HG03039 (cell line): ENCODE measurements at regions not wholly inside any gene's neighbourhood (a gene's known extent, or its start where the extent isn't known, plus 50 kb on each side); places are given as distances from the start of the nearest gene placed in this dataset.
A peak's percentile ranks its signal among the peaks of the same experiment; 100 is the strongest.

Experiments
- ATAC-seq: cut with Tn5 transposase; IDR thresholded peaks from one replicate; pipeline ENCODE4 v1.9.1; 2021; ENCODE audit warnings: mild to moderate bottlenecking, moderate library complexity; ENCODE audit not compliant: unreplicated experiment

GRCh38 chr3:177553579-177553978 is 356.3 kb upstream of the TBL1XR1 start:
- no peak for ATAC-seq

DNA sequence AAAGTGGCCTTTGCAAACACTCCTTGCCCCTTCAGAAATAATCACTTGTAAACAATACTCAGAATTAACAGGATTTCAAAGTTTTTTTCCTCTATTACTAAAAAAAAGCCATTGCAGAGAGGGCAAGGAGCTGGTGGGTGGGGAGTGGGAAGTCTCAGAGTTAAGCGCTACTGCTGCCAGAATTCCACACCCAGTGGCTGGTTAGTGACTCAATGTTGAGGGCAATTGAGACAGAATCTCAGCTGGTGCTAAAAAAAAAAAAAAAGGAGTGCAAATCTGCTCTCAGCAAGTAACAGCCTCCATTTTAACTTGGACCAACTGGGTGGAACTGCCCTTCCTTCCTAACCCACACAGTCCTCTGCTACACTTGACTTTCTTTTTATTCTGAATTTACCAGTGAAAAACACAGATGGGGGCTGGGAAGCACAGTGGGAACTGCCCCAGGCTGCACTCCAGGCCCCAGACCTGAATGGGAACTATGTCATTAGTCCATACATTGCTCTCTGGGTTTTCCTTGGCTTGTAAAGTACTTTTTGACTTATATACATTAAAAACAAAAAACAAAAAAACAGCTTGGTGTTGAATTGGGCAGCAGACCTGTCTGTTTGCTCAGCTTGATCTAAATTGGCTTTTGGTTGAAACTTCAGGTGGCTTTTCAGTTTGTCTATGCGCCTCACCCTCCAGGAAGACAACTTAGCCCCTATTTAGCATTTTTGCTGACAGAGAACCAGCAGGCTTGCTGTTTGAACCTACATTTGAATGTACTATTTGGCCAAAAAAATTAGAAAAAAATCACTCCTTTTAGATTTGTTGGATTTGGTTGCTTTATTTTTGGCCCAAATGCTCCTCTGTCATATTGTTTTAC is 357.8 kb upstream of the TBL1XR1 start:
- ATAC-seq, result no peak

DNA sequence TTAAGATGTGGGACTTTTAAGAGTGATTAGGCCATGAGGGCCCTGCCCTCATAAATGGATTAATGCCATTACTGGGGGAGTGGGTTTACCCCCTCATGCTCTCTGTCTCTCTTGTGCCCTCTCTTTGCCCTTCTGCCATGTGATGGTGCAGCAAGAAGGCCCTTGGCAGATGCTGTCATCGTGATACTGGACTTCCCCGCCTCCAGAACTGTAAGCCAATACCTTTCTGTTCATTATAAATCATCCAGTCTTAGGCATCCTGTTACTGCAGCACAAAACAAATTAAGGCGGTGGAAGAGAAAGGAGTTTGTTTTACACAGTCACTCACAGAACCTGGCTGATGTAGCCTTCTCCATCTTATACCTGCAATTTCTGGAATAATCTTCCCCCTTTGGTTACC is 360.3 kb upstream of the TBL1XR1 start:
- ATAC-seq, result no peak

GRCh38 chr3:177561365-177561764 is 364.1 kb upstream of the TBL1XR1 start:
- ATAC-seq, result no peak

- no peak for ATAC-seq
These were observed 364.6 kb upstream of the TBL1XR1 start for GRCh38 chr3:177561769-177562392.

- ATAC-seq, result no peak
These were observed 366.0 kb upstream of the TBL1XR1 start for GRCh38 chr3:177563243-177563780.

GRCh38 chr3:177563792-177564191 is 366.5 kb upstream of the TBL1XR1 start:
- no peak for ATAC-seq

- ATAC-seq, result no peak
These were observed 368.7 kb upstream of the TBL1XR1 start for GRCh38 chr3:177565981-177566380.

DNA sequence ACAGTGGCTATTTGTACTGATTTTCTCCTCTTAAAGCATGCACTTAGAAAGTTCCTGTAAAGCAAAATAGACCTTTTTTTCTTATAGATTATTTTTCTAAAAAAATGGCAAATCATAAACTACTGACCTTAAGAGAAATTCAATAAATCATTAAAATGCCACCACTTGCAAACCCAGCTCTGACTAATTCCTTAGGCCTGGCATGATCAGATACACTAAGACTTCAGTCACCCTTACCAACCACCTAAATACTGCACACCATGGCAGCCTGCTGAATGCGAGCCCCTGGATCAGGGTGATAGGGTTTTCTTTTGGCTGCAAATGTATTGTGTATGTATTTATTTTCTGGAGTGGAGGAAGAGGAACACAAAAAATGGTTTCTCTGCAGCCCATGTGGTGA is 370.6 kb upstream of the TBL1XR1 start:
- no peak for ATAC-seq

DNA sequence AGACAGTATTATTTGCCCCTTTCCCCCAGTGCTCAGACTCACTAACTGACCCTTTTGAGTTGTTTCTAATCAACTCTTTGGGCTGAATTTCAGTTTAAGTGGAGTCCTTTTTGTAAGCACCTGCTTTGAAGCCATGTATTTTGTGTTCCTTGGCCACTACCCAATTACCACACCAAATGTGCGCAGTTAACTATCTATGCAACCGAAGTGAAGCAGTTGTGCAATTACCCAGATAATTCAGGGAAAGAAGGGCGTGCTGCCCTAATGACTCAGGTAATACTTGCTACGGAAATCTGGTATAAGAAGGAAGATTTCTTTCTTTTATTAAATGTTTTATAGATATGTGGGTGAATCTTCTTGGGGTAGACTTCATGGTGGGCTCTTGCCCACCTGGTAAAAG is 371.9 kb upstream of the TBL1XR1 start:
- ATAC-seq, result no peak

- no peak for ATAC-seq
These were observed 372.8 kb upstream of the TBL1XR1 start for GRCh38 chr3:177569875-177570657.

GRCh38 chr3:177571271-177571943 is 374.1 kb upstream of the TBL1XR1 start:
- ATAC-seq, result no peak

- no peak for ATAC-seq
These were observed 374.6 kb upstream of the TBL1XR1 start for GRCh38 chr3:177571944-177572315.

DNA sequence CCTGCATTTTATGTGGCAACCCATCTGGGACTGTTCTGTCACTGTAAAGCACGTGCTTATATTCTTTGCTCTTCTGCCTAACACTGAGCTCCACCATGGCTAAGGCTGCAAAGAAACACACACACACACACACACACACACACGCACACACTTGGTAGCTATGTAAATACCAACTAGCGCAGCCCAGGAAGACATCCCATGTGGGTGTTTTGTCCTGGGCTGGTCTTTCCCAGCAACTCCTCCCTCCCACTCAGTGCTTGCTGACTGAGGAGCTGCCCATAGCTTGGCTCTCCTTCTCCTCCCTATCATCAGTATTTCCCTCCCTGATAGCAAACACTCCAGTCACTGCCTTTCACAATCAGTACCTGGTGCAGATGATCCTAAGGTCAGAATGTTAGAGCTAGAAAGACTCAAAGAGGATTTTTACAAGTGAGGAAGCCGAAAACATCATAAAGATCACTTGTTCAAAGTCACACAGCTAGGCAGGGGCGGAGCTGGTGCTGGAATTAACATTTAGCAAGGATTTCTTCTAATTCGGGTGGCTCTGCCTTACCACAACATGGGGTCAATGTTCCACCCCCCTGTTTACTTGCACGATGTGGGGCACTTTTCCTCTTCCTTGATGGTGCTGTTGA is 377.1 kb upstream of the TBL1XR1 start:
- no peak for ATAC-seq

GRCh38 chr3:177576746-177577145 is 379.5 kb upstream of the TBL1XR1 start:
- ATAC-seq, result no peak

DNA sequence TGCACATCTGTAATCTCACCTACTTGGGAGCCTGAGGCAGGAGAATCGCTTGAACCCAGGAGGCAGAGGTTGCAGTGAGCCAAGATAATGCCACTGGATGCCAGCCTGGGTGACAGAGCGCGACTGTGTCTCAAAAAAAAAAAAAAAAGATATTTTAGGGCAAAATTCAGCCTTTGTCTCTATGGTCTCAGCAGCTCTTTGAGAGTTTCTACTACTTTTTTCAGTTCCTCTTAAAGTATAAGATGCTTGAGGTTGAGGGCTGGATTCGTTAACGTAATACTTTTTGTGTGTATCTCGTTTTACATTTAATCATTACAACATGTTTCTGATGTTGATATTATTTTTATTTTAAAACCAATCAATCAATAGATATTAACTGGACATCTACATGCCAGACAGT is 381.2 kb upstream of the TBL1XR1 start:
- peak; percentile 58 for ATAC-seq

DNA sequence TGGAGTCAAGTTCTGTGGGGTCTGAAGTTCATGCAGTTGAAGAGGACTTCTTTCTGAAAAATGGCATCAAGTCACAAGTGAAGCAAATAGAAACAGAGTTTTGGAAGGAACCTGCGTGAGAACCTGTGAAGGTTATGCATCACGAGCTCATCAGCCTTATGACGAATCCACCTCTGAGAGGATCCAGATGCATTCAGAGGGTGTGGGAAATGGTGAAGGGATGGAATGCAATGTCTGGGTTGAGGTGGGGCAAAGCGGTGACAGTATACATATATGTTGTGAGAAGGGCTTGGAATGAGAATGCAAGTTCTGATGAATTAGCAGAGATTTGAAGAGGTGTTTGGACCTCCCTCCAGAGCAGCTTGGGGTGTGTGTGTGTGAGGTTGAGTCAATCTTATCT is 382.1 kb upstream of the TBL1XR1 start:
- ATAC-seq, result no peak

DNA sequence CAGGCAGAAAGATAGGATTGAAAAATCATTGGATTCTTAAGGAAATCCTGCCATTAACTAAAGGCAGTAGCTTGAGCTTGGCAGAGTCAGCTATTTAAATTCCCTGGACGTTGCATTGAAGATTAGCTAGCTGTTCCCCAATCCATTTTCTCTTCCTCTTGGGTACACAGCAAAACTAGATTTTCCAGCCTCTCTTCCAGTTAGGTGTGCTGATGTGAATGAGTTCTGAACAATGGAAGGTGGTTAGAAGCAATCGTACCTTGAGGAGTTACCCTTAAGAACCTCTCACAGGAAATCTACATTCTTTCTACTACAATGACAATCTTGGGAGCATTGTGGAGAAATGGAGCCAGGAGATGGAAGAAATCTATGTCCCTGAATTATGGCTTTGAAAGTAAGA is 383.2 kb upstream of the TBL1XR1 start:
- ATAC-seq, result no peak

DNA sequence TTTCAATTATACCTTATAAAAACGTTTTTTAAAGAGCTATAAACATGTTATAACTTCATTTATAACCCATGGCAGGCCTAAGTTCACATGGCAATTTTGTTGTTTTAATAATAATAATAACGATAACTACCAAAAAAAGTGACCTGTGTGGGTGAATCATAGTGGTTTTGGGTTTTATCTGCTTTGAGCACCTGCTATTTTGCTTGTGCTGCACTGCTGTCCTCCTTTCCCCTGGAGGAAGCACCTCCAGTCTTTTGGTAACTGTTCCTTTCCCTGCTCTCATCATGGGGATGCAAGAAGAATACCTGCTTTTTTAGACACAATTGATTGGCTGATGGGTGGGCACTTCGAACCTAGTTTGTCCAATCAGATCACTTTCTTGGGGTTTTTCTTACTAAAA is 388.0 kb upstream of the TBL1XR1 start:
- ATAC-seq, result no peak

DNA sequence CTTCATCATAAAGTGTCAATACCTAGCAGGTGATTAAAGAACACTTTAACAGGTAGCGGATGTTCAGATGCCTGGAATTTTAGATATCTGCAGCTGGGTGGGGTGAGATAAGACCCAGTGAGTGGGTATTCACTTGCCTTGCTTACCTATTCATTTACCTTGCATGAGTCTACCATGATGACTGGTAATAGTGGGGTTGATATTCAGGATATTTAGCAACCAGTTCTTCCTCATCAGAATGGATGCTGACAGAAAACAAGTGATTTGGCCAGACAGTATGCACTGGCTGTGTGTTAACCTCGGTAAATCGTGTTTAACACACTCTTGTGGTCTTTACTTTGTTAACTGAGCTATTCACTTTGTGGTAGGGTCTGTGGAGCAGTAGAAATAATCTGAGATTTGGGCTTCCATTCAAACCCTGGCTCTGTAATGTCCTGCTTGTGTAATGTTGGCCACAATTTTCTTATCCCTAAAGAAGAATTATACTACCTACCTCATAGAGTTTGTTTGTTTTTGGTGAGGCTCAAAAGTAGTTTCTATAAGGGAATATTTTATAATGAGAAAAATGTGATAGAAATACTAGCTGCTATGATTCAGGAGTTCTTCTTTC is 391.9 kb upstream of the TBL1XR1 start:
- ATAC-seq, result no peak
